Neuron (in vitro differentiated cells): ENCODE measurements at regions not wholly inside any gene's neighbourhood (a gene's known extent, or its start where the extent isn't known, plus 50 kb on each side); places are given as distances from the start of the nearest gene placed in this dataset.

Experiments
- H2AFZ ChIP-seq: one replicate; pipeline ENCODE4 v1.6.1; 2013; ENCODE audit warnings: low read depth, mild to moderate bottlenecking, inconsistent platforms, low read length, moderate library complexity
- H3K27me3 ChIP-seq: one replicate; pipeline ENCODE4 v1.6.1; 2013; ENCODE audit warnings: low read length; ENCODE audit not compliant: insufficient read depth
- H3K36me3 ChIP-seq: one replicate; pipeline ENCODE4 v1.6.1; 2013; ENCODE audit warnings: low read length; ENCODE audit not compliant: insufficient read depth
- H3K4me1 ChIP-seq: one replicate; pipeline ENCODE4 v1.6.1; 2013; ENCODE audit warnings: low read length; ENCODE audit not compliant: insufficient read depth
- H3K4me3 ChIP-seq: 2 replicates; pipeline ENCODE4 v1.5.1; 2013; ENCODE audit warnings: mild to moderate bottlenecking, low read length, moderate library complexity
- H3K9me3 ChIP-seq: one replicate; pipeline ENCODE4 v1.6.1; 2013; ENCODE audit warnings: low read length

DNA sequence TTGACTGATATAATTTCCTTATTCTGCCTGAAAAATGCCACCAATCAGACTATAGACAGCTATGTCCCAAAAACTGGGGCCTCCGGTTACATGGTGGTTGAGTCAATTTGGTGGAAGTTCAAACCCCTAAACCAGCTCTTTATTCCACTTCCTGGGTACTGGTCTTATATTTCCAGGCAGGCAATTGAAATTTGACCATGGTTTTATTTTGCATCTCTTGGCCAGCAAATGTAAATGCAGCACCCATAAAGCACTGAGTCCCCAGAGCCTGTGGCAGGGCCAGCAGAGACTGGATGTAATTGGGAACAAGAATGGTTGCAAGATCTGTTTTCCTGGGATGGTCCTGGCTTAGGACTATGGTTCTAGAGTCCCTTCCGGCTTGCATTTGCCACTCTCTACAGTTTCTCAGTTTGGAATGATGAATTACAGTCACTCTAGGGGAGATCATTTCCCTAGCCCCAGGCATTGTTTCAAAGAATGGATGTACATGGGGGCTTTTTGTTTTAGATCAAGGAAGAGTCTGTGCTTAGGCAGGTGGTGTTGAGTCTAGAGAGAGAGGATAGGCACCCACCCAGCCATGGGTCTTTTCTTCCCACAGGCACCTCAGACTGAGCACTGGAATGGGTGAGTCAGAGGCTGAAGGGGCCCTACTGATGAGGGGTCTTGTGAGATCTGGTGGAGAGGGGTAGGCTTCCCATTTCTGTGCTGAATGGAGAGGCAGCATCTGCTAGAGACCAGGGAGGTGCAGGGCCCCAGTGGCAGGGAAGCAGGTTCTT lies 108.4 kb upstream of the CDC42EP3 start:
- no peaks in the 10 kb centered on the region for H3K4me1 ChIP-seq
- H3K36me3 ChIP-seq: no peaks in the 10 kb centered on the region
- H3K9me3 ChIP-seq: no peaks in the 10 kb centered on the region
- H3K27me3 ChIP-seq: no peaks in the 10 kb centered on the region
- no peak overlapping the region for H3K4me3 ChIP-seq
- H2AFZ ChIP-seq: no peak overlapping the region

DNA sequence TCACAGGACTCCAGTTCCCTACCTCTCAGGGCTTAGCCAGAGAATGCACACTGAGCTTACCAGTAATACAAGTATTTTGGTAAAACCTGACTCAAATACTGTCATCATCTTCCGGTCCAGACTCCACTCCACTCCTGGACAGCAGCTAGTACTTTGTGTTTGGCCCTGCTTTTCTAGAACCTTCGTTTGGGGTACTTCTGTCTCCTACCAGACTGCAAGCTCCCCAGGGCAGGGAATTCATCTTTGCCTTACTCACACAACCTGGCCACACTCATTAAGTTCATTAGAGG lies 108.9 kb upstream of the CDC42EP3 start:
- H3K27me3 ChIP-seq: no peaks in the 10 kb centered on the region
- no peaks in the 10 kb centered on the region for H3K36me3 ChIP-seq
- no peak overlapping the region for H3K4me3 ChIP-seq
- no peak overlapping the region for H2AFZ ChIP-seq
- no peaks in the 10 kb centered on the region for H3K9me3 ChIP-seq
- H3K4me1 ChIP-seq: no peaks in the 10 kb centered on the region

DNA sequence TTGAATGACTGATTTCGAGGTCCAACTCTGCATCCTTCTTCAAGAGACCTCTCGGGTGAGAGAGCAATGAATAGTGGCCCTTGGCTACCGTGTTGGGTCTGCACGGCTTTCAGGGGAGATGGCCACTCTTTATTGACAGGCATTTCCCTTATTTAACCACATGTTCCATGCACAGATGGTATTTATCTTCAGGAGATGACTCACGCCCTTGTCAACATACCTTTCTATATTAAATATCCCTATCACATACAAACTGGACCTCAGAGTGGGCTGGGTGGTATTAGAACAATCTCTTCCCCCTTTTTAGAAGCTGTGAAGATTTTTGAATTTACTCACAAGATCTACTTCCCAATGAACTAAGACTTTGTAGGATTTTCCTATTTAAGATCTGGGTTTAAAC lies 109.6 kb upstream of the CDC42EP3 start:
- Histone ChIP-seq H3K4me3 (no peak overlapping the region), H3K4me1 (no peaks in the 10 kb centered on the region), H3K9me3 (no peaks in the 10 kb centered on the region), H3K36me3 (no peaks in the 10 kb centered on the region), H3K27me3 (no peaks in the 10 kb centered on the region), H2AFZ (no peak overlapping the region)

DNA sequence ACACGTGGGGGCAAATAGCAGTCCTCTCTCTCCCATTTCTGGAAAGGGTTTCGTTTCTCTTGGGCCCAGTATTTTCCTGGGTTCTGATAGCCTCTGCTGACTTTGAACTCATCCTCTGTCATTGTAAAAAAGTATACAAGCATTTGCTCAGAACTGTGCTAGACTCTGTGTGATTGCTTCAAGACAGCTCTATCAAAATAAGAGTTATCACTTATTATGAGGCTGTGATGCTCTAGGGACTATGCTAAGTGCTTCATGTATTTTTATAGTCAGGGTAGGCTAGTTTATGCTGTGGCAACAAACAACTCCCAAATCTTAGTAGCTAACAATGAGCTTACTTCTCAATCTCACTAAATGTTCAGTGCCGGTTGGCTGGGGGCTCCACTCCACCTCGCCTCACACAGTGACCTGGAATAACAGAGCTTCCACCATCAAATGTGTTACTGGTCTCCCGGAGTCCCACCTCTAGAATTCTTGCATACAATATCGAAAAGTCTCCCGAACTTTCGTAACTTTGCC lies 110.8 kb upstream of the CDC42EP3 start:
- H3K27me3 ChIP-seq: no peaks in the 10 kb centered on the region
- no peak overlapping the region for H3K4me3 ChIP-seq
- no peaks in the 10 kb centered on the region for H3K9me3 ChIP-seq
- H2AFZ ChIP-seq: no peak overlapping the region
- H3K4me1 ChIP-seq: no peaks in the 10 kb centered on the region
- H3K36me3 ChIP-seq: no peaks in the 10 kb centered on the region

DNA sequence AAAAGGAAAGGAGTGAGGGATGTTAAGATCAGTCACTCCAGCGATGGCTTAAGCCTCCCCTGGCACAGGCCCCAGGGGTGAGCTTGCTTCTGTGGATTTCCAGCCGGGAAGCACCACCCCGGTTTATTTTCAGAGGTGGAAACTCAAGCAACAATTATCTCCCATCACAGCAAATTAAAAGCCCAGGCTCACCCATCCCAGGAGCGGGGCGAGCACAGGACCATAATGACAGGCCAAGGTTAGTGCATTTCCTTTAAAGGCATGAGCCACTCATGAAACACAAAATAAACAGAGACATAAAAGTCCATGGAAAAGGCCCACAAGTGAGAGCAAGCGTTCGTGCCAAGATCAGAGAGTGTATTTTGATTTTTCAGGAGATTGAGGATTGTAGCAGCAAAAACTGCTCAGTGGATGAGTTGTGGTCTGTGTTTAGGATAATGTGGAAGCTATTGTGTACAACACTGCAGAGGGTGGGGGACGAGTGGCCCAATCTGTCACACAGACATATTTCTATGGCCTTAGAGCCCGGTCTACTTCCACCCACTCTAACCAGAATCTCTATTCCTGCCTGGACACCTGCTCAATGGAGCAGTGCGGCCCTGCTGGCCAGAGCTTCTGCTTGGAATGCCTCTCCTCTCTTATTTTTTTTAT lies 111.4 kb upstream of the CDC42EP3 start:
- Histone ChIP-seq H2AFZ (no peak overlapping the region), H3K27me3 (no peaks in the 10 kb centered on the region), H3K4me3 (no peak overlapping the region), H3K36me3 (no peaks in the 10 kb centered on the region), H3K4me1 (no peaks in the 10 kb centered on the region), H3K9me3 (no peaks in the 10 kb centered on the region)

DNA sequence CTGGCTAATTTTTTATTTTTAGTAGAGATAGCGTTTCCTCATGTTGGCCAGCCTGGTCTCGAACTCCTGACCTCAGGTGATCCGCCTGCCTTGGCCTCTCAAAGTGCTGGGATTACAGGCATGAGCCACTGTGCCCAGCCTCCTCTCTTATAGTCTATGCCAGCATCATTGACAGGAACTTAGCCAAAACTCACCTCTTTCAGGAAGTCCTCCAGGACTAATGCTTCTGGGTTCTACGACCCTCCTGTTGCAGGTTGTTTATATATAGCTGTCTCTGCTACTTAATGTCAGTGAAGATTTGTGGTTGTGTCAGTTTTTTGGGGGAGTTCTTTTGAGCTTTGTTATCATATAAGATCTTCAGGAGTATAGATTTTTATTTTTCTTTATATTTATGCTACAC lies 112.1 kb upstream of the CDC42EP3 start:
- Histone ChIP-seq H3K27me3 (no peaks in the 10 kb centered on the region), H3K36me3 (no peaks in the 10 kb centered on the region), H3K4me3 (no peak overlapping the region), H3K4me1 (no peaks in the 10 kb centered on the region), H2AFZ (no peak overlapping the region), H3K9me3 (no peaks in the 10 kb centered on the region)

DNA sequence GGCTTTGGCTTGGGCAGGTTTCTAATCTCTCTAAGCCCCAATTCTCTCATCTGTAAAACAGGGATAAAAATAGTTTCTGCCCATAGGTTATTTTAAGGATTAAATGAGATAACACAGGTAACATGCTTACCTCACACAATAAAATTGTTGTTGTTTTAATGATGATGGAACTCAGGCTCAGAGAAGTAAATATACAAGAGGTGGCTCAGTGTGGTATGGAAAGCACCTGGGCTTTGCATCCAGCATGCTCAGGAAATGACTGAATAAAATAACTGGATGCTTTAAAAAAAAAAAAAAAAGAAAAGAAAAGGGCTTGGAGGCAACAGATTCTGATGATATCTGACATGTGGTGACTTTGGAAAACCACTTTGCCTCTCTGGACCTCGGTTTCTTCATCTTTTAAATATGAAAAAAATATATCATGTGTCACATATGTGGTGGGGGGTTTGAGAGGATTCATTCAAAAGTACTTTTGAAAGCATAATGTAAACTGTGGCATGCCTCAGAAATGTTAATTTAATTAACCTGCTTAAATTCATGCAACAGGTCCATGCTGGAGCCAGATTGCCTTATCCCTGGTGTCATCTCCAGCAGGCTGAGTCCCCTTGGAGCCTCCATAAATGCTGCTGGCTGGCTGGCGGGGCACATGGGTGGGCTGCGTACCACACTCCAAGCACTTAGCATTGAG lies 112.8 kb upstream of the CDC42EP3 start:
- H3K36me3 ChIP-seq: no peaks in the 10 kb centered on the region
- H2AFZ ChIP-seq: no peak overlapping the region
- no peaks in the 10 kb centered on the region for H3K4me1 ChIP-seq
- no peaks in the 10 kb centered on the region for H3K27me3 ChIP-seq
- H3K4me3 ChIP-seq: no peak overlapping the region
- H3K9me3 ChIP-seq: no peaks in the 10 kb centered on the region

DNA sequence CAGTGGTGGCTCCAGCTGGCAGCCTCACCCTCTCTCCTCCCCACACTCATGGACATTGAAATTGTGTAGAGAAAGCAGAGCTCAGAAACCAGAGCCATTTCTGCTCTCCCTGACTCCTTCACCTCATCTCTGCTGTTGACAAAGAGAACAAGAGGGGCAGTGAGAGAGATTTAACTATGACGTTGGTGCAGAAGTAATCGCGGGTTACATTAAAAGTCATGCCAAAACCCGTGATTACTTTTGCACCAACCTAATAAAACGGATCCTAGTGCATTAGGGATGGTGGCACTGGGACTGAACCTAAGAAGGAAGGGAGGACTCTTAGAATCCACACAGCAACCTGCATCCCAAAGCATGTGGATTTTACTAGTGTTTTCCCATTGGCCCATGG lies 113.3 kb upstream of the CDC42EP3 start:
- Histone ChIP-seq H2AFZ (no peak overlapping the region), H3K9me3 (no peaks in the 10 kb centered on the region), H3K4me3 (no peak overlapping the region), H3K4me1 (no peaks in the 10 kb centered on the region), H3K36me3 (no peaks in the 10 kb centered on the region), H3K27me3 (no peaks in the 10 kb centered on the region)

DNA sequence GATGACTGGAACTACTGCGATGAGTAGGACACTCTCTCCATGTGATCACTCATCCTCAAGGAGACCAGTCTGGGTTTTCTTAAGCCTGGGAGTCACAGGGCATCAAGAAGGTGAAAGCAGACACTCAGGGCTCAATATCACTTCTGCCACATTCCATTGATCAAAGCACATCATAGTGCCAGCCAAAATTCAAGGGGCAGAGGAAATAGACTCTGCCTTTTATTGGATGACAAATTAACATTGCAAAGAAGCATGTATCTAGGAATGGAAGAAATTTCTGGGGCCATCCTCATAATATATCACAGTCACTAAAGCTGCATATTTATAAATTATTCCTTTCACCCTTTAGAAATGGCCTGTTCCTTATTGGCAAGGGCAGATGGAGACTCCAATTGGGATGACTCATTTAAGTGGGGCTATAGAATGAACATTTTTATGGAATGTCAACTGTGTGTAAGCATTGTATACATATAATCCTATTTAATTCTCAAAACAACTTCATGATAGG lies 114.8 kb upstream of the CDC42EP3 start:
- Histone ChIP-seq H3K9me3 (no peaks in the 10 kb centered on the region), H3K4me3 (no peak overlapping the region), H3K4me1 (no peaks in the 10 kb centered on the region), H3K27me3 (no peaks in the 10 kb centered on the region), H2AFZ (no peak overlapping the region), H3K36me3 (no peaks in the 10 kb centered on the region)

DNA sequence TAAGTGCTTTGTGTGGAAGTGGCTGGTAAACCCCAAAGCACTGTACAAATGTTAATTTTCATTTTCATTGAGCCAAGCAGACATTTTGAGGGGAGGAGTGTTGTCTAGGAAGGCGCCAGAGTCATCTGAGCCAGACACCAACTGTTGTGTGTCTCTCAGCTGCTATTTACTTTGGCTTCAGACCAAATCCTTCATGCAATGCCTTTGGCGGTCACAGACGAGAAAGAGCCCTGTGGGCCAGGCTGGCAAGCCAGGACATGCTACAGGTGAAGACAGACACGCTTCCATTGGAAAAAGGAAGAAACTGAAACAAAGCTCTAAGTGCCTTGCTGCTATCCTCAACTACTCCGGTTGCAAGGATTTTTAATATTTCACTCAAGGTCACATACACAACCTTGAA lies 115.4 kb upstream of the CDC42EP3 start:
- Histone ChIP-seq H2AFZ (no peak overlapping the region), H3K9me3 (no peaks in the 10 kb centered on the region), H3K36me3 (no peaks in the 10 kb centered on the region), H3K4me1 (no peaks in the 10 kb centered on the region), H3K4me3 (no peak overlapping the region), H3K27me3 (no peaks in the 10 kb centered on the region)

DNA sequence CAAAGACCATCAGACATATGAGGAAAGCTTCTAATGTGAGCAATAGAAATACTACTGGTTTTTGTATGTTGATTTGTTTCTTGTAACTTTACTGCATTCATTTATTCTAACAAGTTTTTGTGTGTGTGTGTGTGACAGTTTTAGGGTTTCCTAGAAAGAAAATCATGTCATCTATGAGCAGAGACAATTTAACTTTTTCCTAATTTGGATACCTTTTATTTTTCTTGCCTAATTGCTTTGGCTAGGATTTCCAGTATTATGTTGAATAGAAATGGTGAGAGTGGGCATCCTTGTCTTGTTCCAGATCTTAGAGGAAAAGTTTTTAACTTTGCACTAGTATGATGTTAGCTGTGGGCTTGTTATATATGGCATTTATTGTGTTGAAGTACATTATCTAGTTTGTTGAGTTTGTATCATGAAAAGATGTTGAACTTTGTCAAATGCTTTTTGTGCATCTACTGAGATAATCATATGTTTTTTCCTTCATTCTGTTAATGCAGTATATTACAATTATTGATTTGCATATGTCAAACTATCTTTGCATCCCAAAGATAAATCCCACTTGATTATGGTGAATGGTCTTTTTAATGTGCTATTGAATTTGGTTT lies 117.3 kb upstream of the CDC42EP3 start:
- Histone ChIP-seq H3K4me1 (no peaks in the 10 kb centered on the region), H3K9me3 (no peaks in the 10 kb centered on the region), H3K36me3 (no peaks in the 10 kb centered on the region), H3K4me3 (no peak overlapping the region), H3K27me3 (no peaks in the 10 kb centered on the region), H2AFZ (no peak overlapping the region)

DNA sequence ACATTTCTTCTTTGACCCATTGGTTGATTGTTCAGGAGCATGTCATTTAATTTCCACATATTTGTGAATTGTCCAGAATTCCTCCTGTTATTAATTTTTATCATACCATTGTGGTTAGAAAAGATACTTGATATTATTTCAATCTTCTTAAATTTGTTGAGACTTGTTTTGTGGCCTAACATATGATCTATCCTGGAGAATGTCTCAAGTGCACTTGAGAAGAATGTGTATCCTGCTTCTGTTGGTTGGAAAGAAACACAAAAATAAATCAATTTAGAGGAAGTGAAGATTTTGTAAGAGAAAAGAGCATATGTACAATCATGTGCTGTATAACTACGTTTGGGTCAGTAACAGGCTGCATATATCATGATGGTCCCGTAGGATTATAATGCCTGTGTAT lies 118.6 kb upstream of the CDC42EP3 start:
- H3K27me3 ChIP-seq: no peaks in the 10 kb centered on the region
- no peak overlapping the region for H2AFZ ChIP-seq
- no peaks in the 10 kb centered on the region for H3K4me1 ChIP-seq
- no peaks in the 10 kb centered on the region for H3K36me3 ChIP-seq
- no peaks in the 10 kb centered on the region for H3K9me3 ChIP-seq
- H3K4me3 ChIP-seq: no peak overlapping the region

DNA sequence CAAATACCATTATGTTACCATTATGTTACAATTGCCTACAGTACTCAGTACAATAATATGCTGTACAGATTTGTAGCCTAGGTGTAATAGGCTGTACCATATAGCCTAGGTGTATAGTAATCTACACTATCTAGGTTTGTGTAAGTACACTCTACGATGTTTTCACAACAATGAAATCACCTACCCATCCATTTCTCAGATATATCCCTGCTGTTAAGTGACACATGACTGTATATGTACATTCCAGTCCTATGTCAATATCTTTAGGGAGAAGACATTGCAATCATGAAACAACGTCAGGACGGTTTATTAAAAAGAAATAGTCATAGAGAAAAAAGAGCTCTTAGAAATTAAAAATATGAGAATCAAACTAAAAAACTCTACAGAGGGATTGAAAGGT lies 119.0 kb upstream of the CDC42EP3 start:
- H2AFZ ChIP-seq: no peak overlapping the region
- no peaks in the 10 kb centered on the region for H3K4me1 ChIP-seq

More for the DNA sequence above, 119.0 kb upstream of the CDC42EP3 start:
- no peaks in the 10 kb centered on the region for H3K27me3 ChIP-seq
- no peak overlapping the region for H3K4me3 ChIP-seq
- H3K36me3 ChIP-seq: no peaks in the 10 kb centered on the region
- no peaks in the 10 kb centered on the region for H3K9me3 ChIP-seq
